ENCODE measurements at regions not wholly inside any gene's neighbourhood (a gene's known extent, or its start where the extent isn't known, plus 50 kb on each side); places are given as distances from the start of the nearest gene placed in this dataset.

DNA sequence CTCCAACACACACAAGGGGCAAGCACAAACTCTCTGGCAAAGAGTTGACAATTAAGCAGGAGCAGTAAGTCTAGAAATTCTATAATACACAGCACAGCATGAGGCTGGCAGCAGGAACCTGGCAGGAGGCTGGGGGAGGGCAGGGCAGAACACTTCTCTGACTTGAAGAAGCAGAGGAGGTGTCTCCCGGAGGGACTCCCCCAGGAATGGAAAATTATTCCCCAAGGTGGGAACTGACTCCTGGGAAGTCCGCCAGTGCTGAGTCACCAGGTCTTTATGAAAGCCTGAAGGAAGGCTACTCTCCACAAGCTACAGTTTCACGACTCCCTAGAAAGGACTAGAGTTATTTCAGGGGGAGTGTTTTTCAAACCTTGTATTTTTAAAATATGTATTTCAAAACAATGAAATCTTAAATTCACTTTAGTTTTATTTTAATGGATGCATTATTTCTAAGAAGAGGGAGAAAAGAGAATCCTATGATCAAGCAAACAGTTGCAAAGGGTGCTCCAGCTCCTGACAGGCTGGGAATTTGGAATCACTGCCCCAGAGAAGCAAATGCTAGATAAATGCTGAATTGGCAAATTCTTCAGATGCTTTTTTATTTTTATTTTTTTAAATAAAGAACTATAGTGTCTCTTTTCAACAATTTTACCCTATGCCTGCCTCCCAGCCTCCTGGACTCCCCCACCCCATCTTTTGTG is 192.8 kb downstream of the LY86 start:
- no CpG with 5 or more reads among the region's 3 CpGs for WGBS (ENCODE audit: insufficient coverage)
- Histone ChIP-seq H3K4me1 (ENCODE audit: control insufficient read depth, insufficient read depth, low read length) (peaks cover 6% of the 10 kb centered on the region), H3K36me3 (ENCODE audit: control insufficient read depth, insufficient read depth, low read length) (no peaks in the 10 kb centered on the region), H3K9me3 (replicated peaks; ENCODE audit: control insufficient read depth, low read depth, low read length) (no peaks in the 10 kb centered on the region), H3K4me3 (ENCODE audit: low read length) (no peak overlapping the region), H3K27me3 (ENCODE audit: control insufficient read depth, insufficient read depth, low read length) (no peaks in the 10 kb centered on the region), H3K27ac (ENCODE audit: low read length) (no peak overlapping the region)
- DNase-seq, result peak; percentile 45

DNA sequence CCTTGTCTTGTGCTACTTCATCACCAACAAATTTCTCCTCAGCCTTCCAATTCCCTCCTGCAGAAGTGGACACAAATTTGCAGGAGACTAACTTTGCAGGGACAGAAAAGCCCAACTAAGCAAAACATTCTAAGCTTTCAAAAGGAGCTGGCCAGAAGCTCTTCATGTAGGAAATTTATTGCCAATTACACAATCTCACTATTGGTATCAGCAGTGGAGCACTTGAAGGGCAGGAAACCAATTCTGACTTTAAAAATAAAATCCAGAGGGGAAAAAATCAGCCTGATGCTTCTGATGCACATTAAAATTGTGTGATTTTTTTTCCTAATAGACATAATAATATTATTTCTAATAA is 193.3 kb downstream of the LY86 start:
- H3K9me3 ChIP-seq (replicated peaks; ENCODE audit: control insufficient read depth, low read depth, low read length), result no peaks in the 10 kb centered on the region
- H3K4me3 ChIP-seq (ENCODE audit: low read length), result no peak overlapping the region
- no peak for DNase-seq
- peaks cover 6% of the 10 kb centered on the region for H3K4me1 ChIP-seq (ENCODE audit: control insufficient read depth, insufficient read depth, low read length)
- no peaks in the 10 kb centered on the region for H3K27me3 ChIP-seq (ENCODE audit: control insufficient read depth, insufficient read depth, low read length)
- H3K27ac ChIP-seq (ENCODE audit: low read length), result no peak overlapping the region
- H3K36me3 ChIP-seq (ENCODE audit: control insufficient read depth, insufficient read depth, low read length), result no peaks in the 10 kb centered on the region

GRCh38 chr6:6783721-6784120 is 195.2 kb downstream of the LY86 start:
- WGBS (ENCODE audit: insufficient coverage), result no CpG with 5 or more reads among the region's 2 CpGs
- DNase-seq, result no peak

GRCh38 chr6:6784514-6785162 is 196.1 kb downstream of the LY86 start:
- H3K27ac ChIP-seq (ENCODE audit: low read length), result no peak overlapping the region
- H3K27me3 ChIP-seq (ENCODE audit: control insufficient read depth, insufficient read depth, low read length), result no peaks in the 10 kb centered on the region
- H3K4me1 ChIP-seq (ENCODE audit: control insufficient read depth, insufficient read depth, low read length), result peaks cover 6% of the 10 kb centered on the region
- H3K9me3 ChIP-seq (replicated peaks; ENCODE audit: control insufficient read depth, low read depth, low read length), result no peaks in the 10 kb centered on the region
- DNase-seq, result no peak
- H3K4me3 ChIP-seq (ENCODE audit: low read length), result no peak overlapping the region
- WGBS (ENCODE audit: insufficient coverage), result no CpG with 5 or more reads among the region's 2 CpGs
- no peaks in the 10 kb centered on the region for H3K36me3 ChIP-seq (ENCODE audit: control insufficient read depth, insufficient read depth, low read length)

More at GRCh38 chr6:6783721-6784120, 195.2 kb downstream of the LY86 start:
- no peak overlapping the region for H3K4me3 ChIP-seq (ENCODE audit: low read length)
- no peaks in the 10 kb centered on the region for H3K27me3 ChIP-seq (ENCODE audit: control insufficient read depth, insufficient read depth, low read length)
- H3K36me3 ChIP-seq (ENCODE audit: control insufficient read depth, insufficient read depth, low read length), result no peaks in the 10 kb centered on the region
- peaks cover 6% of the 10 kb centered on the region for H3K4me1 ChIP-seq (ENCODE audit: control insufficient read depth, insufficient read depth, low read length)
- no peak overlapping the region for H3K27ac ChIP-seq (ENCODE audit: low read length)
- H3K9me3 ChIP-seq (replicated peaks; ENCODE audit: control insufficient read depth, low read depth, low read length), result no peaks in the 10 kb centered on the region

GRCh38 chr6:6785163-6785521 is 196.6 kb downstream of the LY86 start:
- Histone ChIP-seq H3K27ac (ENCODE audit: low read length) (no peak overlapping the region), H3K4me1 (ENCODE audit: control insufficient read depth, insufficient read depth, low read length) (peaks cover 6% of the 10 kb centered on the region), H3K4me3 (ENCODE audit: low read length) (no peak overlapping the region), H3K27me3 (ENCODE audit: control insufficient read depth, insufficient read depth, low read length) (no peaks in the 10 kb centered on the region), H3K9me3 (replicated peaks; ENCODE audit: control insufficient read depth, low read depth, low read length) (no peaks in the 10 kb centered on the region), H3K36me3 (ENCODE audit: control insufficient read depth, insufficient read depth, low read length) (no peaks in the 10 kb centered on the region)
- DNase-seq, result no peak
- 60% methylated on average over 4 of the region's 5 CpGs for WGBS (ENCODE audit: insufficient coverage)

- Histone ChIP-seq H3K9me3 (replicated peaks; ENCODE audit: control insufficient read depth, low read depth, low read length) (no peaks in the 10 kb centered on the region), H3K36me3 (ENCODE audit: control insufficient read depth, insufficient read depth, low read length) (no peaks in the 10 kb centered on the region), H3K27me3 (ENCODE audit: control insufficient read depth, insufficient read depth, low read length) (no peaks in the 10 kb centered on the region), H3K27ac (ENCODE audit: low read length) (no peak overlapping the region), H3K4me1 (ENCODE audit: control insufficient read depth, insufficient read depth, low read length) (peaks cover 6% of the 10 kb centered on the region), H3K4me3 (ENCODE audit: low read length) (no peak overlapping the region)
- DNase-seq, result no peak
- WGBS (ENCODE audit: insufficient coverage), result no CpG with 5 or more reads among the region's 4 CpGs
Observed at GRCh38 chr6:6788394-6789032, 200.0 kb downstream of the LY86 start.

GRCh38 chr6:6790393-6790792 is 201.9 kb downstream of the LY86 start:
- Histone ChIP-seq H3K27ac (ENCODE audit: low read length) (no peak overlapping the region), H3K27me3 (ENCODE audit: control insufficient read depth, insufficient read depth, low read length) (no peaks in the 10 kb centered on the region), H3K4me3 (ENCODE audit: low read length) (no peak overlapping the region), H3K36me3 (ENCODE audit: control insufficient read depth, insufficient read depth, low read length) (no peaks in the 10 kb centered on the region), H3K4me1 (ENCODE audit: control insufficient read depth, insufficient read depth, low read length) (peaks cover 6% of the 10 kb centered on the region), H3K9me3 (replicated peaks; ENCODE audit: control insufficient read depth, low read depth, low read length) (no peaks in the 10 kb centered on the region)
- 89% methylated on average over 4 of the region's 5 CpGs for WGBS (ENCODE audit: insufficient coverage)
- DNase-seq, result no peak

- WGBS (ENCODE audit: insufficient coverage), result 90% methylated on average over 2 of the region's 3 CpGs
- no peak overlapping the region for H3K4me3 ChIP-seq (ENCODE audit: low read length)
- peaks cover 4% of the 10 kb centered on the region for H3K4me1 ChIP-seq (ENCODE audit: control insufficient read depth, insufficient read depth, low read length)
- H3K27ac ChIP-seq (ENCODE audit: low read length), result no peak overlapping the region
- no peaks in the 10 kb centered on the region for H3K36me3 ChIP-seq (ENCODE audit: control insufficient read depth, insufficient read depth, low read length)
- H3K27me3 ChIP-seq (ENCODE audit: control insufficient read depth, insufficient read depth, low read length), result no peaks in the 10 kb centered on the region
- no peak for DNase-seq
- no peaks in the 10 kb centered on the region for H3K9me3 ChIP-seq (replicated peaks; ENCODE audit: control insufficient read depth, low read depth, low read length)
Observed at GRCh38 chr6:6790891-6791290, 202.4 kb downstream of the LY86 start.

- Histone ChIP-seq H3K36me3 (ENCODE audit: control insufficient read depth, insufficient read depth, low read length) (no peaks in the 10 kb centered on the region), H3K4me1 (ENCODE audit: control insufficient read depth, insufficient read depth, low read length) (peaks cover 4% of the 10 kb centered on the region), H3K27me3 (ENCODE audit: control insufficient read depth, insufficient read depth, low read length) (no peaks in the 10 kb centered on the region), H3K9me3 (replicated peaks; ENCODE audit: control insufficient read depth, low read depth, low read length) (no peaks in the 10 kb centered on the region), H3K27ac (ENCODE audit: low read length) (no peak overlapping the region), H3K4me3 (ENCODE audit: low read length) (no peak overlapping the region)
- WGBS (ENCODE audit: insufficient coverage), result 79% methylated on average over 4 of the region's 9 CpGs
- DNase-seq, result peak; percentile 64
Observed at GRCh38 chr6:6793388-6794250, 205.1 kb downstream of the LY86 start.

GRCh38 chr6:6795393-6795792 is 206.9 kb downstream of the LY86 start:
- Histone ChIP-seq H3K27me3 (ENCODE audit: control insufficient read depth, insufficient read depth, low read length) (no peaks in the 10 kb centered on the region), H3K36me3 (ENCODE audit: control insufficient read depth, insufficient read depth, low read length) (no peaks in the 10 kb centered on the region), H3K27ac (ENCODE audit: low read length) (no peak overlapping the region), H3K4me3 (ENCODE audit: low read length) (no peak overlapping the region), H3K4me1 (ENCODE audit: control insufficient read depth, insufficient read depth, low read length) (peaks cover 4% of the 10 kb centered on the region), H3K9me3 (replicated peaks; ENCODE audit: control insufficient read depth, low read depth, low read length) (no peaks in the 10 kb centered on the region)
- DNase-seq, result no peak
- 83% methylated on average over 4 of the region's 4 CpGs for WGBS (ENCODE audit: insufficient coverage)

Measured in muscle of leg (tissue), 3 donors.